Stromal cell of bone marrow (primary cell): ENCODE measurements at regions not wholly inside any gene's neighbourhood (a gene's known extent, or its start where the extent isn't known, plus 50 kb on each side); places are given as distances from the start of the nearest gene placed in this dataset.
"Not testable (repeated sequence)": the region's sequence is repeated elsewhere in the genome, so short reads cannot be mapped to it uniquely, and the experiment has no call there.

Experiments
- DNase-seq: peaks from one replicate; pipeline ENCODE4 v3.0.0-alpha.2; 2012; ENCODE audit warnings: low read depth

- DNase-seq, result no peak
Observed at GRCh38 chr16:48997946-48998345, 283.7 kb downstream of the CBLN1 start.

DNA sequence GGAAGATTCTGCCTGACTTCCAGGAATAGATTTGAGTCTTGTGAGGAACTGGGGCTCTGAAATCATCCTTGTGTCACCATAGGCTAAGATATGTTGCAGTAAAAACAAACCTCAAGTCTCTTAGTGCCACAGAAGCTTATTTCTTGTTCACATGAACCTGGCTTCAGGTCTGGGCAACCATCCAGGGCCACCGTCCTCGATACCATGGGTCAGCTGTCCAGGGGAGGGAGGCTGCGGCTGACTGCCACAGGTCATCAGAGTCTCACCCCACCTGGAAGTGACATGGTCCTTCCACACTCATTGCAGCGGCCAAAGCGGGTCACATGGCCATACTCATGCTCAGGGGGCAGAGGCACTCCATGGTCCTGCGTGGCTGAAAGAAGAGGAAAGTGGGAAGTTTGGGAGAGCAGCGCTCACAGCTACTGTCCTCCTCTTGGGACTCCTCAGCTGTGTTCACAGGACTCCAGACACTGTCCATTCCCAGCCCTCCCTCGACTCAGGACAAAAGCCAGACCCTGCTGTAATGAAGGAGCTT, 284.5 kb downstream of the CBLN1 start:
- no peak for DNase-seq

DNA sequence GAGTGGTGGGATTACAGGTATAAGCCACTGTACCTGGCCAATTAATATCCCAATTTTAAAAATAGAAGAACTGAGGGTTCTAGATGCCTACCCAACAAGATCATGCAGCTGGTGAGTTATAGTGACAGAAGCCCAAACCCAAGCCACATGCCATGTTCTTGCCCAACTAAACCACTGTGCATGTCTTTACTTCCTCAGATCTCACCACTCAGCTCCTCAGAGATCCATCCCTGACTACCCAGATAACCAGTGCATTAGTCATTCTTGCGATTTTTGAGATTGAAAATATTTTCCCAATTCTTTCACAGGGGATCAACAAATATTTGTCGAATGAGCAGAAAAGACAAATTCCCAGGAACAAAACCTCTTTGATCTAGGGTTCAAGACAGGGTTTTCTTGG, 303.1 kb downstream of the CBLN1 start:
- no peak for DNase-seq

DNA sequence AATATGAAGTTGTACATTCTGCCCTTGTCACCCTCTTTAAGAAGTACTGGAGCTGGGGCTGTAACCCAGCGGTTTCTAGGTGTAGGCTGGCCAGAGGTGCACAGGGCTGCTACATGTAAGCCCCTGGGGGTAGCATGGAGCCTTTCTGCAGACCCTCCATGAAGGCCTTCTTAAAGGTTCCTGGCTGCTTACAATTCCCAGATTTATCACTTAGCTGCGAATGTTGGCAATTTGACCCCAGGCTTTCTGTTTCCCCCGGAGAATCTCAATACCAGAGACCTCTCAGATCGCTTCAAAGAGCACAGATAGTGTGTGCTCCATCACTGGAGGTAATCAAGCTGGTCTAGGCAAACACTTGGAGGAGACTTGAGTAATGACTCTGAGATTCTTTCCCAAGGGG, 309.4 kb downstream of the CBLN1 start:
- no peak for DNase-seq

DNA sequence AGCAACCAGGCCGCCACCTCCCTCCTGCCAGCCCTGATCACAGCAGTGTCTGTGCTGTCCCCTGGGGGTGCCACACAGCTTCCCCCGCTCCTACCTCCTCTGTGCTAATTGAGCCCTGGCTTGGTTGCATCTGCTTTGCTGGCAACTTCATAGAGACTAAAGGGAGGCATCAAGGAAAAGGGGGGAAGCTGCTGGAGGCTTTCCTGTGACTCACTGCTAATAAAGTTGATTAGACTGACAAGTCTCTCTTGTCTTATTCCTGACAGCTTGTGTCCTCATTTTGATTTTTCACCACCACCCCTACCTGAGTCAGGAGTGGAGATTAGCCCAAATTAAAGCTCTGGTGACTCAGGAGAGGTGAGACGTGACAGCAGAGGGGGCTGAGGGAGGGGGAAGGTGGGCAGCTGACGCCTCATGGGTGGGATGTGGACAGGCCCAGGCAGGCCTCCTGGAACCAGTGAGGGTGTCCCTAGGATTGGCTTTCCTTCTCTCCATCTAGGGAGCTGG, 310.0 kb downstream of the CBLN1 start:
- DNase-seq, result no peak

DNA sequence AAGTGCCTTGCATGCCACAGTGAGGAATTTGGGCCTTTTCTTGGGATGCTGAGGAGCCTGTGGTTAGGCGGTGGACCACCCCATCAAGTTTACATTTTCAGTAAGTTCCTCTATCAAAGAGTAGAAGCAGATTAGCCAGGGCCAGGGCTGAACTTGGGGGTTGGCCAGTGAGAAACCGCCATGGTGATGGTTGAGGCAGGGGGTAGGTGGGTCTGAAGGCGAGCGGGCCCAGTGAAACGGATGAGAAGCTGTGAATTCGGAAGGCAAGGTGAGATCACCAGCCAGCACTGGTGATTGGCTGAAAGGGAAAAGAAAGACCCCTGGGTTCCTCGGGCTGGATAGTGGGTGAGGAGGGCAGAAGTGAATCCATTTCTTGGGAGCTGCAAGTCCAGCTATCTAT, 311.4 kb downstream of the CBLN1 start:
- no peak for DNase-seq

GRCh38 chr16:48969611-48970010, 312.0 kb downstream of the CBLN1 start:
- DNase-seq, result no peak

GRCh38 chr16:48965386-48965785, 316.3 kb downstream of the CBLN1 start:
- DNase-seq, result no peak

- peak; percentile 25 for DNase-seq
Observed at GRCh38 chr16:48963901-48964615, 317.6 kb downstream of the CBLN1 start.

DNA sequence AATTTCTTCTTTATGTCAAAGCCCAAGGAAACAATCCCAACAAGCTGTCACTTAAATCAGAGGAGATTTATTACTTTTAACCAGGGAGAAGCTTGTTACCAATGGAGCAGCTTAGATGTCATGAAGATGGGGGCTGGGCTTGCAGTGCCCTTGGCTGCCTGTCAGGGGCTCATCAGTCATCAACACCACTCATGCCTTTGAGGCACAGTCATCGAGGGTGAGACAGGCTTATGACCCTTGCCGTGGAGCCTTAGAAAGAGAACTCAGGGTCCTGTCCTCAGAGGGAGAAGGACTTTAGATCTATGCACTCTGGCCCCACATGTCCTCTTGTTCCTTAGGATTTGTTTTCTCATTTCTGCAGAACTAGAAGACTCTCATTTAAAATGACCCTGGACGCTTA, 318.3 kb downstream of the CBLN1 start:
- peak; percentile 27 for DNase-seq

GRCh38 chr16:48961546-48961945, 320.1 kb downstream of the CBLN1 start:
- no peak for DNase-seq

DNA sequence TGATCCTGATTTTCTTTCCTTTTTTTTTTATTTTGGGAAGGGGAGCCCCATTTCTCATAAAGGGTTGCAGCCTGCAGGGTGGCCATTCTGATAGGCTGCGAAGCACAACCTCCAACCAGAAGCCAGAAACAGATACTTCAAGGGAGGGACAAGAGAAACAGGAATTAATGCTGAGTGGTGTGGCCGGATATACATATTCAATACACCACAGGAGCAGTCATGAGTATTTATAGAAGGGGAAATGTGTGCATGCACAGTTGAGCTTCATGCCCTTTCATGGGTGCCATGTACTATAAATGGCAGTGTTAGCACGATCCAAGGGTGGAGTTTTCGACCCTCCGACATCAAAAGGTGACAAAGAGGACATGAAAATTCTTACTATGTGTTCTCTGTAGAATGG, 320.8 kb downstream of the CBLN1 start:
- no peak for DNase-seq

DNA sequence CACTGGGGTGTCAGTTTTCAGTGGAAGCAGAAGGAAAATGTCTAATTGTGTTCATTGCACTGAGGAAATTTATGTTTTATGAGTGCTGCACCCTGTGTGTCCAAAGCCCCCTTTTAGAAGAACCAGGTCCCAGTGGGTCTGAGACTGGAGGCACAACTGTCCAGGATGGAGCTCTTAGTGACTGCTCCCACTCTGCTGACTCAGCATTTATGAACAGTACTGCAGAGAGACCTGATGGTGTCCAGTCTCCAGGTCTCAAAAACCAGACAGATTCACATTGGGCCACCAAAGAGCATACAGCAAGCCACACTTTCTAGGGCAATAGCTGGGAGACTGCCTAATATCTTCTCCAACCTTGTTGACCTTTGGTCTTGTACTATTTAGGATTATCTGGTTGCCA, 321.9 kb downstream of the CBLN1 start:
- no peak for DNase-seq

DNA sequence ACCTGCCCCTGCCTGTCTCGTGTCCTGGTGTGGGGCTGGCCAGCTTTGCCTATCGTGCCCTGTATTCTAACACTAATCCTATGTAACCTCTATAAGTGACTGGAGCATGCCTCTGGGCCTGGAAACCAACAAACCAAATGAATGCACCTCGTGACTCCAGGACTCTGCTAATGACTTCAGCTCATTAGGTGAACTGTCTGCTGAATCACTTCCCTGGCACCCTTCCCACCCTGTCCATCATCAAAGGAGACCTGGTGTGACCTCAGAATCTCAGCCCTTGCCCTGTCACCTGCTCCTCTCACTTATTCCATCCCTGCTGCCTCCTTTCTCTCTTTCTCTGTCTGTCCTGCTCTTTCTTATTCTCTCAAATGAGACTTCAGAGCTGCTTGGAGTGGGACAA, 322.4 kb downstream of the CBLN1 start:
- no peak for DNase-seq

DNA sequence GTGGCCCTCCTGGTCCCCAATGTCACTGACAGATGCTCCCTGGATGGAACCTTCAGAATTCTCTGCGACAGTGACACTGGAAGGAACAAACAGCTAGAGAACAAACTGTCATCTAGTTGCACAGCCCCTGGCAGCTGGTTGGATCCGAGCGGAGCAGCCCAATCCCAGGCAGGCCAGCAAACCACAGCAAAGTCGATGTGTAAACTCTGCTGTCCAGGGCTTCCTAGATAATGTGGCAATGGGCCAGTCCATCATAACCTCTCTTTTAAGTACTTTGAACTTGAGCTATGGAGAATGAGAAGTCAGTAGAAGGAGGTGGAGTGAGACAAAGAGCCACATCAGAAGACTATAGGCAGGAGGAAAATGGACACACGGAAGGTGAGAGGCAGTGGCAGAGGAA, 323.0 kb downstream of the CBLN1 start:
- no peak for DNase-seq

DNA sequence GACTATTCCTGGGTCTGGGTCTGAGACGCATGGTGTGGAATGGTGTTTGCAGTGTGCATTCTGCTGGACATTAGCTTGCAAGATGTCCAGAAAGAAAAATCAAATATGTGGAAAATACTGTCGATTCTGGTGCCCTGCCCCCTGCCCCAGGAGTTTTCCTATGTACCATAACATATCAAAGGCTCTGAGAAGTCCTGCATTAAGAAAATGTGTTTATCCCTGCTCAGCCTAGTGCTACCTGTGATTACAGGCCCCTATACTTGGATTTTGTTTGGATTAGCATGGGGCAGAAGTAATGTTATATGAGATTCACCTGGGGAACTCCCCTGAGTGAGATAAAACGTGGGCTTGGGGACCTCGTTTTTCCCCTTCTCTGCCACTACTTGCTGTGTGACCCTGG, 325.0 kb downstream of the CBLN1 start:
- DNase-seq, result no peak

- DNase-seq, result no peak
Observed at GRCh38 chr16:48955837-48956236, 325.8 kb downstream of the CBLN1 start.

DNA sequence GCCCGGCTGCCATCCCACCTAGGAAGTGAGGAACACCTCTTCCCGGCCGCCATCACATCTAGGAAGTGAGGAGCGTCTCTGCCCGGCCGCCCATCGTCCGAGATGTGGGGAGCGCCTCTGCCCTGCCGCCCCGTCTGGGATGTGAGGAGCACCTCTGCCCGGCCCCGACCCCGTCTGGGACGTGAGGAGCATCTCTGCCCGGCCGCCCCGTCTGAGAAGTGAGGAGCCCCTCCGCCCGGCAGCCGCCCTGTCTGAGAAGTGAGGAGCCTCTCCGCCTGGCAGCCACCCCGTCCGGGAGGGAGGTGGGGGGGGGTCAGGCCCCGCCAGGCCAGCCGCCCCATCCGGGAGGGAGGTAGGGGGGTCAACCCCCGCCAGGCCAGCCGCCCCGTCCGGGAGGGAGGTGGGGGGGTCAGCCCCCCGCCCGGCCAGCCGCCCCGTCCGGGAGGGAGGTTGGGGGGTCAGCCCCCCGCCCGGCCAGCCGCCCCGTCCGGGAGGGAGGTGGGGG, 330.0 kb downstream of the CBLN1 start:
- not testable (repeated sequence) for DNase-seq

DNA sequence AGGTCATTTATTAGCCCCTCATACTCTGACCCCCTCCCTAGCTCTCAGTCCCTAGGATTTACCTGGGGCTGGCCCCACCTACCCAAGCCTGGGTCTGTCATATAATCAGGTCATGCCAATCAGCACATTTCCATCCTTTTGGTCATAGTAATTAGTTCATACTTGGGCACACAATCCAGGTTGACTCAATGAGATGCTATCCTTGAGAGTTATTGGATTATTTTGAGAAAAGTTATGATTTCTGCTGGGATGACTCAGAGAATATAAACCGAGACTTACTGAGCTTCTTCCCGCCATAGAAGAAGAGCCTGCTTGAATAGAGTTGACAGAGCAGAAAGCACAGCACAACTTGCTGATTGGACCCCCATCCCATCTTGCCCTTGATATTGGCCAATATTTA, 331.5 kb downstream of the CBLN1 start:
- peak; percentile 34 for DNase-seq

GRCh38 chr16:48949636-48950035, 332.0 kb downstream of the CBLN1 start:
- DNase-seq, result peak; percentile 45

DNA sequence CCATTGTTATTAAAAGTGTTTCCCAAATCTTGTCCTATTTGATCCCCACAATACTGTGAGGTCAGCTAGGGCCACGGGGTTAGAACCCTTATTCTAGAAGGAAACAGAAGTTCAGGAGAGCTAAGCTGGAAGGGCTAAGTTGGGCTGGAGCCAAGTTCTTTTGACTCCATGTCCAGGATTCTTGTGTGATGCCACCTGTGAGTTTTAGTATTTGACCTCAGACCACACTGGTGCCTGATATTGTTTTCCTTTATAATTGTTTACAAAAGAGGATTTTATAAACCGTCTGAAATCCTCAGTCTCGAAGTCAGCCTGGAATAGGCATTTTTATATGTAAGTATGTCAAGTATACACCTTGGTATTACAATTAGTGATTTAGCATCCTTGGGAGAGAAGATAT, 332.7 kb downstream of the CBLN1 start:
- DNase-seq, result no peak

- no peak for DNase-seq
Observed at GRCh38 chr16:48947371-48947713, 334.3 kb downstream of the CBLN1 start.

DNA sequence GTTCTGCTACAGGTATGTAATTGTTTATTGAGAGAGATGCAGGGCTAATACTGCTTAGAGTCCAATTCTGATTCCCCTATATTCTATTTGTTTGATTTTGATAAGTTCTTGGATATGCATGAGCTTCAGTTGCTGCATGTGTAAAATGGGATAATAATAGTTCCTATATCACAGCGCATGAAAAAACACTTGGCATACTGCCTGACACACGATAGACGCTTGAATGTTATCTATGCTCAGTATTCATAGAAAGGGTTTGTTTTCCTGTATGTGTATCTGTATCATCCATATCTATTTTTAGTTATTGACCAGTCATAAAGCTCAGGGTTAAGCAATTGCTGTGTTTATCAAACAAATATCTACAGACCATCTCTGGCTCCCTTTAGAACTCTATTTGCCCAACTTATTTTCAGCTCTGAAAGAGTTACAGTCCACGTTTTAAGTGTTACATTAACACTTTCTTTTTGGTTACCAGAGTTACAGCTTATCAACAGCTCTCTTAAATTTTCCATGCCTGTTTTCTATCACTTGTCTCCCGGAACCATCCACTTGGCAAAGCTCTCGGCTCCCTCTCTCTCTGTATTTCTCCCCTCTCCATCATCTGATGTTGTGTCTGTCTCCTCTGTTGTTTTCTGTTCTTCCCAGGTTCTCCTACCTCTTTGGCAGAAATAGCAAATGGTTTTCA, 334.8 kb downstream of the CBLN1 start:
- no peak for DNase-seq
